ENCODE measurements at regions not wholly inside any gene's neighbourhood (a gene's known extent, or its start where the extent isn't known, plus 50 kb on each side); places are given as distances from the start of the nearest gene placed in this dataset.
"Not testable (repeated sequence)": the region's sequence is repeated elsewhere in the genome, so short reads cannot be mapped to it uniquely, and the experiment has no call there.

DNA sequence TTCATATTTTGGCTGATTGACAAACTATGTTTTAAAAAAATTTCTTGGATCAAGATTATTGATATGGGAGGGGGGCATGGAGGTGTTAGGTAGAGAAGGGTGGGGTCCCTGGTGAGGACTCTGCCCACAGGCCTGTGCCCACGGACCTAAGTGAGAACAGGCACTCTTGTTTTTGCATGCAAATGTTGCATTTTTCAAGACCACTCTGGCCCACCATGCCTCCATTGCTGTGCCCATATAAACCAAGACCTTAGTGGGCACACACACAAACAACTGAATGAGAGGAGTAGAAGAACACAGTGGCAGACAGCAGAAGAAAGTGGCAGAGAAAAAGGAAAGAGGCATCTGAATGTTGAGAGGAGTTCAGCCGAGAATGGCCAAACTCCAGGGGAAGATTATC is 69.6 kb upstream of the ZNF98 start (continued):
- no peak for TF ChIP-seq SP2 (IDR thresholded peaks at IDR 0.05; ENCODE audit: low read length)
- no peak for TF ChIP-seq NRF1 (IDR thresholded peaks at IDR 0.05; ENCODE audit: low read depth, low read length)
- no peak for TF ChIP-seq CREB1 (IDR thresholded peaks at IDR 0.05)
- TF ChIP-seq, protein P1, sequence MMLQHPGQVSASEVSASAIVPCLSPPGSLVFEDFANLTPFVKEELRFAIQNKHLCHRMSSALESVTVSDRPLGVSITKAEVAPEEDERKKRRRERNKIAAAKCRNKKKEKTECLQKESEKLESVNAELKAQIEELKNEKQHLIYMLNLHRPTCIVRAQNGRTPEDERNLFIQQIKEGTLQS (IDR thresholded peaks at IDR 0.05; ENCODE audit: insufficient read depth, low read depth, low read length), result no peak
- TF ChIP-seq TAF7 (optimal IDR thresholded peaks at IDR 0.05; ENCODE audit: borderline replicate concordance, low read depth, low read length), result no peak

DNA sequence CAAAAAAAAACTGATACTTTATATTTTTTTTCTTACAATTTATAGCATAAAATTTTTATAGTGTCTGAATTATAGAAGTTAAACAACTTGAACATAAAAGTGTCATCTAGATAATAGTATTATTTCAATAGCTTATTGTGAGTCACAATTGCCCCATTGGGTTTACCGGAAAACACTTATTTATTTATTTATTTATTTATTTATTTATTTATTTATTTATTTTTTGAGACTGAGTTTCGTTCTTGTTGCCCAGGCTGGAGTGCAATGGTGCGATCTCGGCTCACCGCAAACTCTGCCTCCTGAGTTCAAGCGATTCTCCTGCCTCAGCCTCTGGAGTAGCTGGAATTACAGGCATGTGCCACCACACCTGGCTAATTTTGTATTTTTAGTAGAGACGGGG is 61.4 kb upstream of the ZNF98 start:
- H2BK20ac ChIP-seq (ENCODE audit: low read length); H3K27me3 ChIP-seq (replicated peaks in 1 of 4; ENCODE audit: control insufficient read depth in 3 of 4, extremely low read depth in 1 of 4, insufficient read depth in 3 of 4, low read length in 3 of 4); H3K79me1 ChIP-seq (ENCODE audit: low read depth, low read length); H4K20me1 ChIP-seq (replicated peaks in 1 of 2; ENCODE audit: control insufficient read depth in 1 of 2, insufficient read depth in 2 of 2, low read length in 2 of 2); H4K5ac ChIP-seq (ENCODE audit: insufficient read length, low read depth, low read length); H2AK5ac ChIP-seq (ENCODE audit: low read depth, low read length); H3K4me3 ChIP-seq (ENCODE audit: extremely low read depth in 1 of 4, insufficient read depth in 2 of 4, low read depth in 3 of 4, low read length in 4 of 4); H3K14ac ChIP-seq (ENCODE audit: insufficient read length); H3K79me2 ChIP-seq (ENCODE audit: control insufficient read depth in 1 of 2, insufficient read depth in 2 of 2, low read length in 2 of 2); H2BK120ac ChIP-seq (replicated peaks; ENCODE audit: low read depth, low read length); FAIRE-seq; H3K56ac ChIP-seq (replicated peaks; ENCODE audit: insufficient read length, low read depth, low read length); H3K9ac ChIP-seq (replicated peaks in 1 of 4; ENCODE audit: extremely low read depth in 1 of 4, low read depth in 3 of 4, low read length in 3 of 4); H2BK15ac ChIP-seq (ENCODE audit: low read length); CTCF ChIA-PET (ENCODE audit: partially characterized antibody); H3K23me2 ChIP-seq (ENCODE audit: low read depth, low read length); H2AFZ ChIP-seq (ENCODE audit: low read length); H3K27ac ChIP-seq (ENCODE audit: low read depth, low read length); H3K18ac ChIP-seq (ENCODE audit: extremely low read depth, low read length); H3K4me2 ChIP-seq (ENCODE audit: insufficient read depth in 1 of 2, low read depth in 2 of 2, low read length in 2 of 2); H4K8ac ChIP-seq (ENCODE audit: extremely low read depth, insufficient read depth, low read length); H3K4me1 ChIP-seq (replicated peaks in 1 of 4; ENCODE audit: control insufficient read depth in 3 of 4, insufficient read depth in 4 of 4, low read length in 3 of 4); H4K91ac ChIP-seq (replicated peaks; ENCODE audit: insufficient read length, low read length); DNase-seq (ENCODE audit: low read depth in 1 of 2, low spot score in 2 of 2); H3K36me3 ChIP-seq (ENCODE audit: control insufficient read depth in 2 of 4, insufficient read depth in 4 of 4, low read length in 3 of 4); H2BK12ac ChIP-seq (ENCODE audit: low read depth, low read length); POLR2A ChIA-PET (ENCODE audit: partially characterized antibody); H2BK5ac ChIP-seq (ENCODE audit: low read depth, low read length); H3K4ac ChIP-seq (replicated peaks; ENCODE audit: insufficient read length, low read depth, low read length); H3K23ac ChIP-seq (ENCODE audit: insufficient read length): not testable (repeated sequence)
- WGBS, 2 experiments (ENCODE audit: extremely low coverage in 1 of 2, insufficient coverage in 1 of 2, insufficient read length in 1 of 2, insufficient replicate concordance in 2 of 2, low coverage in 1 of 2, low lambda C conversion rate in 2 of 2, missing lambda C conversion rate in 1 of 2), result 77% methylated on average over 7 of the region's 7 CpGs; no CpG with 5 or more reads in 1 of the 2 experiments
- H3K9me3 ChIP-seq (ENCODE audit: insufficient read depth in 2 of 2, low read depth in 1 of 2, low read length in 1 of 2), result peaks cover 57 to 68% of the 10 kb centered on the region in 2 experiments

Measured in H1 (cell line).